OCI-LY7 (cell line): ENCODE measurements at regions not wholly inside any gene's neighbourhood (a gene's known extent, or its start where the extent isn't known, plus 50 kb on each side); places are given as distances from the start of the nearest gene placed in this dataset.

ENCODE experiments used
- EZH2phosphoT487 ChIP-seq: fragments of 200-600 bp; sonication (generic); IDR thresholded peaks from 2 replicates; pipeline ENCODE4 v1.6.1; 2018; ENCODE audit warnings: low read depth, borderline replicate concordance, mild to moderate bottlenecking, mixed run types, antibody characterized with exemption, low read length, moderate library complexity, mixed read lengths
- TF ChIP-seq, protein P1 (sequence below): fragments of 200-600 bp; sonication (generic); conservative IDR thresholded peaks from 2 replicates; pipeline ENCODE4 v1.5.1; 2014; ENCODE audit warnings: mild to moderate bottlenecking, antibody characterized with exemption, low read length, moderate library complexity, mixed read lengths

GRCh38 chr17:77344038-77344437 is 203.3 kb downstream of the SEC14L1 start:
- TF ChIP-seq, protein P1, sequence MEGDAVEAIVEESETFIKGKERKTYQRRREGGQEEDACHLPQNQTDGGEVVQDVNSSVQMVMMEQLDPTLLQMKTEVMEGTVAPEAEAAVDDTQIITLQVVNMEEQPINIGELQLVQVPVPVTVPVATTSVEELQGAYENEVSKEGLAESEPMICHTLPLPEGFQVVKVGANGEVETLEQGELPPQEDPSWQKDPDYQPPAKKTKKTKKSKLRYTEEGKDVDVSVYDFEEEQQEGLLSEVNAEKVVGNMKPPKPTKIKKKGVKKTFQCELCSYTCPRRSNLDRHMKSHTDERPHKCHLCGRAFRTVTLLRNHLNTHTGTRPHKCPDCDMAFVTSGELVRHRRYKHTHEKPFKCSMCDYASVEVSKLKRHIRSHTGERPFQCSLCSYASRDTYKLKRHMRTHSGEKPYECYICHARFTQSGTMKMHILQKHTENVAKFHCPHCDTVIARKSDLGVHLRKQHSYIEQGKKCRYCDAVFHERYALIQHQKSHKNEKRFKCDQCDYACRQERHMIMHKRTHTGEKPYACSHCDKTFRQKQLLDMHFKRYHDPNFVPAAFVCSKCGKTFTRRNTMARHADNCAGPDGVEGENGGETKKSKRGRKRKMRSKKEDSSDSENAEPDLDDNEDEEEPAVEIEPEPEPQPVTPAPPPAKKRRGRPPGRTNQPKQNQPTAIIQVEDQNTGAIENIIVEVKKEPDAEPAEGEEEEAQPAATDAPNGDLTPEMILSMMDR = no peak
- no peak for TF ChIP-seq EZH2phosphoT487
